MM.1S (cell line): ENCODE measurements at regions not wholly inside any gene's neighbourhood (a gene's known extent, or its start where the extent isn't known, plus 50 kb on each side); places are given as distances from the start of the nearest gene placed in this dataset.

Source experiments
- DNase-seq: peaks from one replicate; pipeline ENCODE4 v3.0.0-alpha.2; 2015
- H2AFZ ChIP-seq: fragments of 300-600 bp; sonication (generic); 2 replicates; pipeline ENCODE4 v1.6.0; 2016; ENCODE audit warnings: antibody characterized with exemption, low read length
- H3F3A ChIP-seq: fragments of 300-600 bp; sonication (generic); 2 replicates; pipeline ENCODE4 v1.6.1; 2016; ENCODE audit warnings: mild to moderate bottlenecking, antibody characterized with exemption, low read length, moderate library complexity, mixed read lengths; ENCODE audit not compliant: insufficient read depth
- H3K27ac ChIP-seq: fragments of 300-600 bp; sonication (generic); 2 replicates; pipeline ENCODE4 v1.5.1; 2016; ENCODE audit warnings: mild to moderate bottlenecking, low read length
- H3K27me3 ChIP-seq: fragments of 300-600 bp; sonication (generic); replicated peaks from 2 replicates; pipeline ENCODE4 v1.6.0; 2016; ENCODE audit warnings: low read length; ENCODE audit not compliant: insufficient read depth
- H3K36me3 ChIP-seq: fragments of 300-600 bp; sonication (generic); replicated peaks from 2 replicates; pipeline ENCODE4 v1.6.1; 2016; ENCODE audit warnings: mild to moderate bottlenecking, low read length, mixed read lengths; ENCODE audit not compliant: insufficient read depth
- H3K4me1 ChIP-seq: fragments of 300-600 bp; sonication (generic); 2 replicates; pipeline ENCODE4 v1.6.1; 2016; ENCODE audit warnings: low read length, mixed read lengths
- H3K4me2 ChIP-seq: fragments of 300-600 bp; sonication (generic); 2 replicates; pipeline ENCODE4 v1.6.0; 2016; ENCODE audit warnings: low read depth, low read length
- H3K4me3 ChIP-seq: fragments of 300-600 bp; sonication (generic); 2 replicates; pipeline ENCODE4 v1.5.1; 2016; ENCODE audit warnings: low read length, mixed read lengths
- H3K79me2 ChIP-seq: fragments of 300-600 bp; sonication (generic); 2 replicates; pipeline ENCODE4 v1.6.1; 2016; ENCODE audit warnings: mixed run types, low read length, mixed read lengths
- H3K9ac ChIP-seq: fragments of 300-600 bp; sonication (generic); 2 replicates; pipeline ENCODE4 v1.6.1; 2016; ENCODE audit warnings: low read length, mixed read lengths
- H3K9me2 ChIP-seq: fragments of 300-600 bp; sonication (generic); replicated peaks from 2 replicates; pipeline ENCODE4 v1.6.1; 2016; ENCODE audit warnings: mild to moderate bottlenecking, low read length, mixed read lengths; ENCODE audit not compliant: insufficient read depth
- H3K9me3 ChIP-seq: fragments of 300-600 bp; sonication (generic); replicated peaks from 2 replicates; pipeline ENCODE4 v1.6.1; 2016; ENCODE audit warnings: mild to moderate bottlenecking, low read length, mixed read lengths; ENCODE audit not compliant: insufficient read depth
- H4K20me1 ChIP-seq: fragments of 300-600 bp; sonication (generic); 2 replicates; pipeline ENCODE4 v1.6.1; 2016; ENCODE audit warnings: mild to moderate bottlenecking, low read length, moderate library complexity, mixed read lengths; ENCODE audit not compliant: insufficient read depth
- EZH2 ChIP-seq: fragments of 300-600 bp; sonication (generic); optimal IDR thresholded peaks from 2 replicates; pipeline ENCODE3; 2017; ENCODE audit warnings: low read depth, mild to moderate bottlenecking, antibody characterized with exemption, low read length, mixed read lengths
- EZH2phosphoT487 ChIP-seq: fragments of 300-600 bp; sonication (generic); IDR thresholded peaks from 2 replicates; pipeline ENCODE4 v1.6.1; 2018; ENCODE audit warnings: antibody characterized with exemption, low read length
- TF ChIP-seq, protein P1 (sequence below): fragments of 300-600 bp; sonication (generic); IDR thresholded peaks from 2 replicates; pipeline ENCODE4 v1.5.1; 2016; ENCODE audit warnings: antibody characterized with exemption, low read length, mixed read lengths

- Histone ChIP-seq H3K9me3 (no peaks in the 10 kb centered on the region), H3K27ac (no peak overlapping the region), H3K4me3 (no peak overlapping the region), H3K9me2 (no peaks in the 10 kb centered on the region), H3K4me2 (no peak overlapping the region), H3K4me1 (no peaks in the 10 kb centered on the region), H3K27me3 (no peaks in the 10 kb centered on the region), H4K20me1 (no peaks in the 10 kb centered on the region), H3K36me3 (no peaks in the 10 kb centered on the region), H3K79me2 (no peaks in the 10 kb centered on the region), H2AFZ (no peak overlapping the region), H3K9ac (no peak overlapping the region), H3F3A (no peaks in the 10 kb centered on the region)
- TF ChIP-seq EZH2 (no peak), EZH2phosphoT487 (no peak)
- TF ChIP-seq, protein P1, sequence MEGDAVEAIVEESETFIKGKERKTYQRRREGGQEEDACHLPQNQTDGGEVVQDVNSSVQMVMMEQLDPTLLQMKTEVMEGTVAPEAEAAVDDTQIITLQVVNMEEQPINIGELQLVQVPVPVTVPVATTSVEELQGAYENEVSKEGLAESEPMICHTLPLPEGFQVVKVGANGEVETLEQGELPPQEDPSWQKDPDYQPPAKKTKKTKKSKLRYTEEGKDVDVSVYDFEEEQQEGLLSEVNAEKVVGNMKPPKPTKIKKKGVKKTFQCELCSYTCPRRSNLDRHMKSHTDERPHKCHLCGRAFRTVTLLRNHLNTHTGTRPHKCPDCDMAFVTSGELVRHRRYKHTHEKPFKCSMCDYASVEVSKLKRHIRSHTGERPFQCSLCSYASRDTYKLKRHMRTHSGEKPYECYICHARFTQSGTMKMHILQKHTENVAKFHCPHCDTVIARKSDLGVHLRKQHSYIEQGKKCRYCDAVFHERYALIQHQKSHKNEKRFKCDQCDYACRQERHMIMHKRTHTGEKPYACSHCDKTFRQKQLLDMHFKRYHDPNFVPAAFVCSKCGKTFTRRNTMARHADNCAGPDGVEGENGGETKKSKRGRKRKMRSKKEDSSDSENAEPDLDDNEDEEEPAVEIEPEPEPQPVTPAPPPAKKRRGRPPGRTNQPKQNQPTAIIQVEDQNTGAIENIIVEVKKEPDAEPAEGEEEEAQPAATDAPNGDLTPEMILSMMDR, result no peak
- DNase-seq, result no peak
Measured at GRCh38 chr3:26558257-26558656, 64.3 kb upstream of the LRRC3B start.

DNA sequence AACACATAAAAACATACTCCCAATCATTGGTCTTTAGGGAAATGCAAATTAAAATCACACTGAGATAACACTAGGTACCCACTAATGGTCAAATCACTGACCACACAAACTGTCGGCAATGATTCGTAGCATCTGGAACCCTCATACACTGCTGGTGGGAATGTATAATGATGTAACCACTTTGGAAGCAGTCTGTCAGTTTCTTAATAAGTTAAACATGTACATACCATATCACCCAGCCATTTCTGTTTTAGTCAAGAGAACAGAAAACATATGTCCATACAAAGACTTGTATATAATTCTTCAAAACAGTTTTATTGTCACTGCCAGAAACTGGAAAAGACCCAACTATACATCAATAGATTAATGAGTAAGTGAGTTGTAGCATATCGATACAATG is 63.3 kb upstream of the LRRC3B start:
- no peak overlapping the region for H3K4me2 ChIP-seq
- no peaks in the 10 kb centered on the region for H3K36me3 ChIP-seq
- H3K4me3 ChIP-seq, result no peak overlapping the region
- no peak for DNase-seq
- no peaks in the 10 kb centered on the region for H3K9me2 ChIP-seq
- no peak overlapping the region for H3K27ac ChIP-seq
- H3K9ac ChIP-seq, result no peak overlapping the region
- H3K4me1 ChIP-seq, result no peaks in the 10 kb centered on the region
- no peaks in the 10 kb centered on the region for H3F3A ChIP-seq
- no peaks in the 10 kb centered on the region for H3K9me3 ChIP-seq
- no peaks in the 10 kb centered on the region for H4K20me1 ChIP-seq
- no peak overlapping the region for H2AFZ ChIP-seq
- TF ChIP-seq, protein P1, result no peak
- no peak for TF ChIP-seq EZH2phosphoT487
- no peak for TF ChIP-seq EZH2
- no peaks in the 10 kb centered on the region for H3K27me3 ChIP-seq
- no peaks in the 10 kb centered on the region for H3K79me2 ChIP-seq

GRCh38 chr3:26560081-26560480 is 62.5 kb upstream of the LRRC3B start:
- Histone ChIP-seq H3F3A (no peaks in the 10 kb centered on the region), H3K79me2 (no peaks in the 10 kb centered on the region), H3K9me2 (no peaks in the 10 kb centered on the region), H3K27me3 (no peaks in the 10 kb centered on the region), H3K27ac (no peak overlapping the region), H3K9ac (no peak overlapping the region), H3K4me2 (no peak overlapping the region), H3K36me3 (no peaks in the 10 kb centered on the region), H3K4me1 (no peaks in the 10 kb centered on the region), H4K20me1 (no peaks in the 10 kb centered on the region), H2AFZ (no peak overlapping the region), H3K4me3 (no peak overlapping the region), H3K9me3 (no peaks in the 10 kb centered on the region)
- no peak for DNase-seq
- no peak for TF ChIP-seq EZH2phosphoT487
- no peak for TF ChIP-seq EZH2
- TF ChIP-seq, protein P1, result no peak
